Activated CD8-positive, alpha-beta memory T cell treated with anti-CD3 and anti-CD28 coated beads for 36 hours (primary cell): ENCODE measurements at regions not wholly inside any gene's neighbourhood (a gene's known extent, or its start where the extent isn't known, plus 50 kb on each side); places are given as distances from the start of the nearest gene placed in this dataset.

ENCODE experiments used
- CTCF ChIA-PET: fragments of 350-600 bp; sonication (Branson Sonifier 250); formaldehyde crosslinking; loops from one replicate; lab custom pipeline; 2021; ENCODE audit warnings: antibody characterized with exemption; lab: Charles Lee
- POLR2A ChIA-PET: fragments of 350-600 bp; sonication (Branson Sonifier 250); formaldehyde crosslinking; loops from one replicate; lab custom pipeline; 2021; ENCODE audit warnings: antibody characterized with exemption; lab: Charles Lee

DNA sequence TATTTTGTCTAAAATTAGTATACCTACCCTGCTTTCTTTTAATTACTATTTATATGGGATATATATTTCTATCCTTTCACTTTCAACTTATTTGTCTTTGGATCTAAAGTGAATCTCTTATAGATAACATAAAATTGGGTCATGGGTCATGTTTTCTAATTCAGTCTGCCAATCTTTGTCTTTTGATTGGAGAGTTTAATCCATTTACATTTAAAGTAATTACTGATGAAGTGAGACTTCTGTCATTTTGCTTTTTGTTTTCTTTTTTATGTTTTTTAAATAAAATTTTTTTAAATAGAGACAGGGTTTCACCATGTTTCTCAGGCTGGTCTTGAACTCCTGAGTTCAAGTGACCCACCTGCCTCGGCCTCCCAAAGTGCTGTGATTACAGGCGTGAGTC lies 50.5 kb upstream of the PRDM1 start:
- POLR2A ChIA-PET = no interaction called here
- CTCF ChIA-PET = no interaction called here

DNA sequence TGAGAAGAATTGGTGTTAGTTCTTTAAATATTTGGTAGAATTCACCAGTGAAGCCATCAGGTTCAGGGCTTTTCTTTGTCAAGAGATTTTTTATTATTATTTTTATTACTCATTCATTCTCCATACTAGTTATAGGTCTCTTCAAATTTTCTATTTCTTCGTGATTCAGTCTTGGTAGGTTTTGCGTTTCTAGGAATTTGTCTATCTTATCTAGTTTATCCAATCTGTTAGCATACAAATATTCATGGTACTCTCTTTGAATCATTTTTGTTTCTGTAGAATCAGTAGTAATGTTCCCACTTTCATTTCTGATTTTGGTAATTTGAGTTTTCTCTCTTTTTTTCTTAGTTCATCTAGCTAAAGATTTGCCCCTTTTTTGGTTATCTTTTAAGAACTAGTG lies 52.3 kb upstream of the PRDM1 start:
- ChIA-PET POLR2A (interaction anchor here (0.7 kb wide), 1 partner anchor 61 kb away, joined by 3 read pairs; no protein-coding TSS in a partner anchor), CTCF (interaction anchor here (0.8 kb wide), 1 partner anchor 12 kb away, joined by 3 read pairs; no protein-coding TSS in a partner anchor)

DNA sequence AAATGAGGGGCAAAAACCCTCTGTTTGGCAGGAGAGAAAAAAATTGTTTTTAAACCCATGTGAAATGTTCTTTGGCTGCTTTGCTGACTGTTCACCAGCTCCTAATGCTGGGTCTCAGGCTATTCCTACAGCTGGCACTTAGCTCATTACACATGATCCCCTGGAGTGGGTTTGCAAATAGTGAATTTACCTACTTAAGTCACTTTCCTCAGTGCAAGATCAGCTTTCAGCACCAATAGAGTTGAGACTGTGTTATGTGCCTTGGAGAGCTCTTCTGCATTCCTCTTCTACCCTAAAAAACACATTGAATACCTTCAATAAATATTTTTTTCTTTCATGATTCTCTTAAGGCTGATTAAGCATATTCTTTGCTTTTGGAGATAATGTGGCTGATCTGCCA lies 58.4 kb upstream of the PRDM1 start:
- ChIA-PET CTCF (interaction anchor here (0.5 kb wide), 1 partner anchor 10 kb away, joined by 3 read pairs; no protein-coding TSS in a partner anchor), POLR2A (no interaction called here)

DNA sequence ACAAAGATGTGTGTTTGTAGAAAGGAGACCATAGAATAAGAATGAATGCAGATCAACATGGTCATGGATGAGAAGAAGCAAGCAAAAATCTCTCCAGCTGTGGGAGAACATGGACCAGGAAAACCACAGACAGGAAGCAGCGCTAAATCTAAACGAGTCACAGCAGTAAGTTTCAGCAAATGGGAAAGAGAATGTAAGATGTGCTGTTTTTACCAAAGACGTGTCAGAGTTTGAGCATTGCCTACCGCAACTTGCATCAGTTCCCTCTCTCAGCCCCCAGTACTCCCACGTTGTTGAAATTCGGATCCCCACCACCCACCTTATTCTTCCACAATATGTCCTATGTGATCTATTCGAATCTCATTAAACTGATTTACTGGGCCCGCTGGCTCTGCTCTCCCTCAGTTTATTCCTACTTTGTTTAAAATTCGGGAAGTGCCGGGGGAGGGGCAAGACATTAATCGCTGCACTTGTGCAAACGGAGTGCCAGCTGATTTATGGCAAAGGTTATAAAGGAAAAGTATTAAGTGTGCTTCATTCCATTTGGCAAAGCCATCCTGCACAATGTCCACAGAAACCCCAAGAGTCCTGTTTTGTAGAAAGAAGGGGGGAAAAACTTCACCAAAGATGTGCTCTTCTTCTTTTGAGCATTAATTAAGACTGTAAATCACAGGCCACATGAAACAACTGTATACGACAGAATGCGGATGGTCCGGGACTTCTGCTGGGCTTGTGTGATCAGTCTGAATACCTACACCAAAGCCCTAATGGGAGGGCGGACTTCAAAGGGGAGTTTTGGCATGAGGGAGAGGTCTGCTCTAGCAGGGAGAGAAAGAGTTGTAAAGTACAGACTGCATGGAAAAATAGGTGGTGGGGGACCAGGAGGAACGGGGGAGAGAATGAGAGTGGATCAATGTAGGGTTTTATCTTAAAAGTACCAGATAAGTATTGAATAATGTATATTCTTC lies 59.1 kb upstream of the PRDM1 start:
- ChIA-PET POLR2A (no interaction called here), CTCF (interaction anchor here (0.5 kb wide), 1 partner anchor 11 kb away, joined by 3 read pairs; no protein-coding TSS in a partner anchor)

DNA sequence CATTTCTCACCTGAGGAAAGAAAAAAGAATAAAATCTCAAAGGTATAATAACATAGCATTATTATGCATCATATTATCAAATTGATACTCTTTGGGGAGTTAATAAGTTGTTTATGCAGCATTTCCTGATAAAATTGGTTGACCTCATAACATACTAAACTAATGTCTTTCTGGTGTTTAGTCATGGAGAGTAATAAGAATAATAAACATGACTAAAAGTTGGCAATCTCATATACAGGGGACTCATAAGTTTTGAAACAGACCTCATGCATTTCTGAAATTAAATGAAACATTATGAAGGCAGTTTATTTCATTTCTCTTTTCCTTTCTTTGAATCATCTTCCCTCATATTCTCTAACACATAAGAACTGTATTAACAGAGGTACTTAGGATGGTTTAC lies 60.5 kb upstream of the PRDM1 start:
- ChIA-PET POLR2A (no interaction called here), CTCF (no interaction called here)

DNA sequence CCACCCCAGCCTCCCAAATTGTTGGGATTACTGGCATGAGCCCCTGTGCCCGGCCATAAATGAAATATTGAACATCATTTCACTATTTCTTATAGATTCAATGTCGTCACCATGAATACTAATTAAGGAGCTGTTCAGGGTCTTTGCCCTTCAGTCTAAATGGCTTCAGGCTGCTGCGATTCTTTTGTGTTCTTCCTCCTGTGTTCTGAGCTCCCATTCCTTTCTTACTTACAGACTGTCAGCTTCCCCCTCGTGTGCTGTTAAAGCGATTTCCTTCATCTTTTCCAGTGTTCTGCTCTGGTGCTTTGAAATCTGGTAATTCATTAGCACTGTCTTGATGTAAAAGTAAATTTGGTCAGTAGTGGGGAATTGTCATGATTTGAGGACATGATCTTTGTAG lies 63.3 kb upstream of the PRDM1 start:
- ChIA-PET CTCF (interaction anchor here (0.8 kb wide), 1 partner anchor 11 kb away, joined by 3 read pairs; no protein-coding TSS in a partner anchor), POLR2A (no interaction called here)

DNA sequence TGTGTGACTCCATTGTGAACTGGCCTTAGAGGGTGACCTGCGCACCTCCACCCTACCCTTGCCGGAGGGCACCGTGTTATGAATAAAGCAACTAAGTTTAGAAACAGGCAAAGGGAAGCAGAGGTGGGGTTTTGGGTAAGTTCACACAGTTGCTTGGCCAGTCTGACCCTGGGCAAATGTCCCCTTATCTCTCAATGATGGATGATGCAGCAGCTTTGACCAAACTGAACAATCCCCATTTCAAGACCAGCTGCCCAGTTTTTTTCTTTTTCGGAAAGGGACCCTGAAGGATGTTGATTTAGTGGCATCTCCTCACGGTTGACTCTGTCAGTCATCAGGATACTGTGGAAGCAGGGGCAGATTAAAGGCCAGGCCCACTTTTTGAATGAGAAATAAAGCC lies 68.7 kb upstream of the PRDM1 start:
- POLR2A ChIA-PET = no interaction called here

DNA sequence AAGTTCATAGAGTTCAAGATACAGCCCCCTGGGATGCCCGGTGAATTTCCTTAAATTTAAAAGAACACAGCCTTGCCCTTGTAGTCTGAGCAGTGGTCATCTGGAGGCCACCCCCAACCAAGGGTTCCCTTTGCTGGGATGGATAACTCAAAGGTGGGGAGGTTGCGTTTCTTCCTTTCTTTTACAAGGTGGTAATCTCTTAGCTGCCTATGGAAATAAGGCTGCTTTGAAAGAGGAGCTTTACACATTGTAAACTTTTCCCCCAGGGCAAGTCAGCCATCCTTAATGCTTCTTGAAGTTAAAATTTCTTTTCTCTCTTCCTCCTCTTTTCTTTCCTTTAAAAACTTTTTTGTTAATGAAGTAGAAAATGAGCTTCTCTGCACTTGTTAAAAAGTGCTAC lies 71.2 kb upstream of the PRDM1 start:
- ChIA-PET CTCF (no interaction called here), POLR2A (no interaction called here)

More for the DNA sequence above, 68.7 kb upstream of the PRDM1 start:
- CTCF ChIA-PET = no interaction called here

DNA sequence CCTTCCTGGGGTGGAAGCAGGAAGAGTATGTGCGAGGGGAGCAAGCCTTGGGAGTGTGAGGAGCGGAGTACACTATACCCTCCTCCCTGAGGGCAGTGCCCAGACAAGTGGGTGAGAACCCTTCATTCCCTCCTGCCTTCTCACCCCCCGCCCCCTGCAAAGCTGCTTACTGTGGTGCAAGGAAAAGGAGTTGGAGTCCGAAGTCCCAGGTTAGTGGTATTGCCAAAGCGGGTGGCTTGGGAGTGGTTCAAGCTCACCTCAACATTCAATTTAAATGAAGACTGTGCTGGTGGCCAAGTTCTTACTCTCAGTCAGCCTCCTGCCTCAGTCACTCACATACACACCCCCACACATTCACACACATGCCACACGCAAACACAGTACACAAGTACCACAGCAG lies 74.7 kb upstream of the PRDM1 start:
- CTCF ChIA-PET = no interaction called here
- POLR2A ChIA-PET = no interaction called here

DNA sequence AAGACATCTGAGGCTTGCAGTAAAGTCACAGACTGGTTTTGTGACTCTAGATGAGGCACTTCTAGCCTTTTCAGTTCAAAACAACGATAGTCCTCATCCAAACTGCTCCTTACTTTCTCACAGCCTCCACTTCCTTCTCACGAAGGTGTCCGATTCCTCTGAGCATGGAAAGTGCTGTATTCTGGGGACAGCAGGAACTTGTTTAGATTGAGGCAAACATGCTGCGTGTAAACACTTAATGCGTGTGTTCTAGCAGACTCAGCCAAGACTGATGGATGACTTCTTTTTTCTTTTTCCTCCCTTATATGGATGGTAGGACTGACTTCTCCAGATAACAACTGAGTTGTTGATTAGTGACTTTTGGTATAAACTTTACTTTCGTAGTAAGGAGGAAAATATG lies 80.2 kb upstream of the PRDM1 start:
- POLR2A ChIA-PET = no interaction called here
- CTCF ChIA-PET = no interaction called here

DNA sequence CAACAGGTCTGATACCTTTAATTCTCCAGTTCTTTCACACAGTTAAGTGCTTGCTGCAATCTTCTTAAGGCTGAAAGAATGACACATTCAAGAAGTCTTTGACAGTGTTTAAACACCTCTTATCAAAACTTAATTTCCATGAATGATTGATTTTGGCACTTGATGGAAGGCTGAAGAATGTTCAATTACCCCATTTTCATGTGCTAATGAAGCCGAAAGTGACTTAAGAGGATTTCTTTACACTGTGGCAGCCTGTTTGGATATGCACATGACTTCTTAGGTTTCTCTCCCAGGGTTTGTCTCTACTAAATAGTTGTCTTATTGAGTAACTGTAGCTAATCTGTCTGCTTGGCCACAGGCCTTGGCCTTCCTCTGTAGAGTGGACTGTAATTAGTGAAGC lies 81.1 kb upstream of the PRDM1 start:
- POLR2A ChIA-PET = no interaction called here
- CTCF ChIA-PET = no interaction called here

DNA sequence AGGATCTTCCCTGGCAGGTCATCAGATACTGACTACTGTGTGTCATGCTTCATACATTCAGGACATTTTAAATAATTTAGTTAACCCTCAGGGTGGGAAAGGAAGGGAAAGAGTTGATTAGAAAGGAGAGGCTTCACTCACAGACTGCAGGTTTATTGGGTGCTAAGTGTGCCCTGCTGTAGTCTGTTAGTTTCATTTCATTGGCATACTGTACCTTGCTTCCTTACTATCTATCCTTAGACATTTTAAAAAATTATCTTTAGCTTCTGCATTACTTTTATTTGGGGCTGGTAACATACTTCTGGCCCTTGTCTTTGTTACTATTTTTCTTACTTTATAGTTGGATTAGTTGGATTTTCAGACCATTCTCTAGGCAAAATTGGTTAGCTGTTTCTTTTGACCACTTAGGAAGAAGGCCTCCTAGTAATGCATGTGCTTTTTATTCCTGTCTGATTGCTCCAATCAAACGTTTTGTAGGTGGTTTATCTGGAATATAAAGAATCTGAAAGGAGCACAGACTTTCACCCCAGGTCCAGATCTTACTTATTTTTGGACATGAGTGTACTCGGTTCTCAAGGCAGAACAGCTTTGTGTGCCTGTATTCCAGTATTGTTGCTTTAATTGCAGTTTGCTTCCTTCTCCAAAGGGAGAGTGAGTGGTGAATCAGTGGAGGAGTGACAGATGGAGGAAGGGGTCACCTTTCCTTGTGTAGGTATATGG lies 82.7 kb upstream of the PRDM1 start:
- CTCF ChIA-PET = no interaction called here
- POLR2A ChIA-PET = no interaction called here

DNA sequence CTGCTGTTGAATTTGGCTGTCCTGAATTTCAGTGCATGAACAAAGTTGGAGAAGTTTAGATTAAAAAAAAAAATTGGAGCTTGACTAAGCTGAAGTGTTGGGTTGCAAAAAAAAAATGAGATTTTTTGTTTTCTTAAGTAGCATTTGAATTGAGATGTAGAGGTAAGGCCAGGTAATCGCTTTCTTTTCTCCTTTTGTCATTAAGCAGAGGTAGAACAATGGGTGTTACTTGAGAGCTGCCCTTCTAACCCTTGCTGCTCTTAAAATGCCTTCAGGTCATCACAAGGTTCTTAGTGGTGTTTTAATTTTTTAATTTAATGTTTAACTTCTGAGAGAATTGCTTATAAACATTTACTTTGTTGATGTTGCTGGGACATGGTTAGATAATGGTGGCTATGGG lies 84.1 kb upstream of the PRDM1 start:
- CTCF ChIA-PET = interaction anchor here (0.5 to 0.6 kb wide), 2 partner anchors 12 to 20 kb away, joined by 3 read pairs; no protein-coding TSS in a partner anchor
- POLR2A ChIA-PET = no interaction called here

DNA sequence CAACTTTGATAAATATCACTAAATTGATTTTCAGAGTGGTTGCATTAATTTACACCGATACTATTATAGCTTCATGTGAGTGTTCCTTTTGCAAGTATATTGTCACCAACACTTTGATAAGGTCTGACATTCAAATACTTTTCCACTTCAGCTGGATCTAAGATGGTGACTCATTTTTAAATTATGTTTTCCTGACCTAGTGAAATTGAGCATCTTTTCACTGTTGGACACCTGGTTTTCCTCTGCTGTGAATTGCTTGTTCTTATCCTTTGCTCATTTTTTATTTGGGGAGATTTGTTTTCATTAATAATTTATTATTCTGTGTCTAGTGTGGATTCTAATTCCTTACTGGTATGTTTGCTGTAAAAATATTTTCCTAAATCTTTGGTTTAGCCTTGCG lies 85.2 kb upstream of the PRDM1 start:
- ChIA-PET POLR2A (no interaction called here), CTCF (no interaction called here)

DNA sequence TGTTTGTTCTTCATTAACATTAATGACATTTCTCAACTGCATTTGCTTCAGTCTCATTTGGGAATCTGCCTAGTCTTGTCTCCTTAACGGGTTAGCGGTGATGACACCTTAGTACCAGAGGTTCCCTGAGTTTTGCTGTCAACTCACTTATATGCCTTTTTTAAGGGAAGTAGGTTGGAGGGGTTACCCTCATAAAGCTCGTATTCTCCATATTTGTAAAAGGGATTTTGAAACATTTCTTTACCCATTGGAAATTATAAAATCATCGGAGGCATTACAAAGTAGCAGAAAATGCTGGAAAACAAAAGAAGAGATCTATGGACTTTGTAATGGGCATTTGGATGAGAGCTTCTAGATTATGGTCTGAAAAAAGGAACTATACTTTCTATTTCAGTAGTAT lies 88.7 kb upstream of the PRDM1 start:
- CTCF ChIA-PET = no interaction called here
- POLR2A ChIA-PET = no interaction called here

DNA sequence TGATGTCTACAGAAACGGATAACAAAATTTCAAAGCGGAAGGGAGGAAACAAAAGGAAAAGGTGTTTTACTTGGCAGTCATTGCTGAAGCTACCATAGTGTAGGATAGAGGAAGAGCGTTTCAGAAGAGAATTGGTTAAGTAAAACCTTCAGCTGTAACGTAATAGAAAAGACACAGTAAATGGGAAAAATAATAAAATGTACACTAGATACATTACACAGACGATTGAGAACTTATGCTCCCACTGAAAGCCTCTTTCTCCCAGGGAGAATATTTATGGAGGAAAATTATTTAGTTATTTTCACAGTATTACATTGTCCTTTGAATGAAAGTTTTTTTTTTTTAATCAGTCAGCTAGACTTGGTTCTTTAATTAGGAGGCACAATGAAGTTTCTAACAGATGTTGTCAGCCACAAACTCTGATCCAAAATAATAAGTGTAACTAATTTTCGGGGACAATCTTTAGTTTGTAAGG lies 90.7 kb upstream of the PRDM1 start:
- CTCF ChIA-PET = interaction anchor here (1.0 to 3.8 kb wide), 2 partner anchors 13 to 108 kb away, joined by 3 to 29 read pairs; no protein-coding TSS in a partner anchor
- POLR2A ChIA-PET = interaction anchor here (0.6 to 3.2 kb wide), 4 partner anchors 88 to 538 kb away, joined by 3 to 16 read pairs (median 6); partner anchors contain the start of gene PRDM1

DNA sequence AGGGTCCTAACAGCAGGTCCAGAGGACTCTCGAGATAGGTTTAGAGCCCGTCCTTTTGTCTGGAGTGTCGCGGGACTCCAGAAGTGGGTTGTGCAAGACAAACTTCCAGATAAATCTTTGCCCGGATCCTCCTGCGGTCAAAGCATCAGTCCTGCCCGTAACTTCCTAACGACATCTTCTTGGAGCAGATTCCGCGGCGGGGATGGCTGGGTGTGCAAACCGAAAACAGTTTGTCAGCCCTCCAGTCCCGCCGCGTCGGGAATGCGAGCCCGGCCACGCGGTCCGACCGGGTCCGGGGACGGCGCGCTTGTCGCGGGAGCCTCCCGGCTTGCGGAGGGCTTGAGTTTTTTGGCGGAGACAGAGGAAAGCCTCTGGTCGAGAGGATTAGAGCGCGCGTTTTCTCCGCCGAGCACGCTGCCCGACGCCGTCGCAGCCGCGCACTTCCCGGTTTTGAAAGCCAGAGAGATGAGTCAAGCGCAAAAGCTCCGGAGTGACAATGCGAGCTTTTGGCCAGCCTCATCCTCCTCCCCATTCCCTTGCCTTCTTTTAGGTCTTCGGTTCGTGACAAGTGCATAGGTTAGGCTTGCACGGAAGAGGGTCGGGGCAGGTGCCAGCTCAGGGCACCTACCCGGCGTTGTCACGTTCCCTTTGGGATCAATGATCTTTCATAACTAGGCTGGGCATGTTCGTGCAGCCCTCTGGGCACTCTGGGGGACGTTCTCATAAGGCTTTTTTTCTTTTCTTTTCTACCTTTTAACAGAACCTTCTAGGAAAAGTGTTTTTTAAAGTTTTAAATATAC lies 91.3 kb upstream of the PRDM1 start:
- POLR2A ChIA-PET = interaction anchor here (0.6 to 3.2 kb wide), 8 partner anchors 13 to 537 kb away, joined by 3 to 16 read pairs (median 5); partner anchors contain the start of gene PRDM1
- CTCF ChIA-PET = interaction anchor here (1.0 to 3.8 kb wide), 2 partner anchors 12 to 108 kb away, joined by 3 to 29 read pairs; no protein-coding TSS in a partner anchor

DNA sequence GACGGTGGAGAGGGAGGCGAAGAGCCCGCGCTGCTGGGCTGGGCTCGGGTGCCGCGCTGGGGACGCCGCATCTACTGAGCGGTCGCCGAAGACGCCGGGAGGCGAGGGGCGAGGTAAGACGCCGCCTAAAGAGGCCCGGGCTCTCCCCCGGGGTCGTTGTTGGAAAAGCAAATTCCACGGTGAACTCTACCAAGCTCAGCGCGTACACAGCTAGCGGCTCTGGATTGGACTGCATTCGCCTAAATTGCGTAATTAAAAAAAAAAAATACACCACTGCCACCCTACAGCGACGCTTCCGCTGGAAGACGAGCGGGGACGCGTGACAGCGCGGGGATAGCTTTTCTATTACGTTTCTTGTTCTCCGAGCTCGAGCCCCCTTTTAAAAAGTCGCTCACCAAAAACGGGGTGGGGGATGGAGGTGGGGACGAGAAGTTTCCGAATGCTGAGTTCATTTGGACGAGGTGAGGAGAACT lies 92.0 kb upstream of the PRDM1 start:
- POLR2A ChIA-PET = interaction anchor here (0.8 to 3.2 kb wide), 8 partner anchors 12 to 536 kb away, joined by 3 to 16 read pairs (median 5); partner anchors contain the start of gene PRDM1
- CTCF ChIA-PET = interaction anchor here (1.0 to 3.8 kb wide), 2 partner anchors 11 to 85 kb away, joined by 3 to 29 read pairs; no protein-coding TSS in a partner anchor
